HG02870 (cell line): ENCODE measurements at regions not wholly inside any gene's neighbourhood (a gene's known extent, or its start where the extent isn't known, plus 50 kb on each side); places are given as distances from the start of the nearest gene placed in this dataset.
"Not testable (repeated sequence)": the region's sequence is repeated elsewhere in the genome, so short reads cannot be mapped to it uniquely, and the experiment has no call there.

Experiments used
- ATAC-seq: cut with Tn5 transposase; IDR thresholded peaks from one replicate; pipeline ENCODE4 v1.9.1; 2021; ENCODE audit warnings: mild to moderate bottlenecking, moderate library complexity; ENCODE audit not compliant: unreplicated experiment

GRCh38 chr5:106648401-106648800 lies 1022.3 kb downstream of the EFNA5 start:
- ATAC-seq, result no peak

GRCh38 chr5:106646106-106646505 lies 1024.6 kb downstream of the EFNA5 start:
- ATAC-seq, result no peak

- no peak for ATAC-seq
Observed at GRCh38 chr5:106640511-106640910, 1030.2 kb downstream of the EFNA5 start.

- no peak for ATAC-seq
Observed at GRCh38 chr5:106639488-106639887, 1031.2 kb downstream of the EFNA5 start.

- no peak for ATAC-seq
Observed at GRCh38 chr5:106637275-106637674, 1033.5 kb downstream of the EFNA5 start.

GRCh38 chr5:106634375-106634774 lies 1036.4 kb downstream of the EFNA5 start:
- ATAC-seq, result no peak

GRCh38 chr5:106633825-106634224 lies 1036.9 kb downstream of the EFNA5 start:
- no peak for ATAC-seq

- not testable (repeated sequence) for ATAC-seq
Observed at GRCh38 chr5:106628456-106628855, 1042.3 kb downstream of the EFNA5 start.

GRCh38 chr5:106610041-106610440 lies 1060.7 kb downstream of the EFNA5 start:
- ATAC-seq, result no peak

GRCh38 chr5:106601620-106602019 lies 1069.1 kb downstream of the EFNA5 start:
- no peak for ATAC-seq

GRCh38 chr5:106600803-106601202 lies 1069.9 kb downstream of the EFNA5 start:
- no peak for ATAC-seq

GRCh38 chr5:106595864-106596263 lies 1074.9 kb downstream of the EFNA5 start:
- no peak for ATAC-seq

- ATAC-seq, result no peak
Observed at GRCh38 chr5:106584268-106584667, 1086.5 kb downstream of the EFNA5 start.

GRCh38 chr5:106578736-106579135 lies 1092.0 kb downstream of the EFNA5 start:
- ATAC-seq, result no peak

GRCh38 chr5:106574820-106575219 lies 1095.9 kb downstream of the EFNA5 start:
- ATAC-seq, result no peak

GRCh38 chr5:106566031-106566430 lies 1104.7 kb downstream of the EFNA5 start:
- ATAC-seq, result no peak

GRCh38 chr5:106545325-106545724 lies 1125.4 kb downstream of the EFNA5 start:
- ATAC-seq, result no peak

GRCh38 chr5:106543330-106543729 lies 1127.4 kb downstream of the EFNA5 start:
- ATAC-seq, result no peak

- no peak for ATAC-seq
Observed at GRCh38 chr5:106530150-106530549, 1140.6 kb downstream of the EFNA5 start.

GRCh38 chr5:106525438-106525837 lies 1145.3 kb downstream of the EFNA5 start:
- no peak for ATAC-seq

- no peak for ATAC-seq
Observed at GRCh38 chr5:106523852-106524251, 1146.9 kb downstream of the EFNA5 start.

GRCh38 chr5:106522296-106522695 lies 1148.4 kb downstream of the EFNA5 start:
- ATAC-seq, result no peak

GRCh38 chr5:106521701-106522100 lies 1149.0 kb downstream of the EFNA5 start:
- ATAC-seq, result no peak

GRCh38 chr5:106510321-106510720 lies 1160.4 kb downstream of the EFNA5 start:
- ATAC-seq, result no peak
